ENCODE measurements at regions not wholly inside any gene's neighbourhood (a gene's known extent, or its start where the extent isn't known, plus 50 kb on each side); places are given as distances from the start of the nearest gene placed in this dataset.

GRCh38 chr3:165522386-165522785 lies 314.8 kb downstream of the BCHE start:
- Histone ChIP-seq H3K9me3 (ENCODE audit: control insufficient read depth, insufficient read depth, low read length) (no peaks in the 10 kb centered on the region), H3K4me3 (ENCODE audit: low read length) (no peak overlapping the region), H3K4me1 (ENCODE audit: control insufficient read depth, insufficient read depth, low read length) (no peaks in the 10 kb centered on the region), H3K27me3 (ENCODE audit: control insufficient read depth, insufficient read depth, low read length) (no peaks in the 10 kb centered on the region), H3K27ac (ENCODE audit: low read length) (no peak overlapping the region), H3K36me3 (ENCODE audit: control insufficient read depth, insufficient read depth, low read length) (no peaks in the 10 kb centered on the region)
- WGBS (ENCODE audit: insufficient coverage, insufficient read length): no CpG with 5 or more reads among the region's 1 CpG
- no peak for DNase-seq (ENCODE audit: low read depth, low spot score)

- no peak overlapping the region for H3K4me3 ChIP-seq (ENCODE audit: low read length)
- no peak overlapping the region for H3K27ac ChIP-seq (ENCODE audit: low read length)
- WGBS (ENCODE audit: insufficient coverage, insufficient read length): no CpG with 5 or more reads among the region's 2 CpGs
- no peaks in the 10 kb centered on the region for H3K9me3 ChIP-seq (ENCODE audit: control insufficient read depth, insufficient read depth, low read length)
- H3K27me3 ChIP-seq (ENCODE audit: control insufficient read depth, insufficient read depth, low read length): no peaks in the 10 kb centered on the region
- H3K4me1 ChIP-seq (ENCODE audit: control insufficient read depth, insufficient read depth, low read length): no peaks in the 10 kb centered on the region
- no peak for DNase-seq (ENCODE audit: low read depth, low spot score)
- no peaks in the 10 kb centered on the region for H3K36me3 ChIP-seq (ENCODE audit: control insufficient read depth, insufficient read depth, low read length)
Measured at GRCh38 chr3:165521131-165521871, 315.9 kb downstream of the BCHE start.

- Histone ChIP-seq H3K27me3 (ENCODE audit: control insufficient read depth, insufficient read depth, low read length) (no peaks in the 10 kb centered on the region), H3K9me3 (ENCODE audit: control insufficient read depth, insufficient read depth, low read length) (no peaks in the 10 kb centered on the region), H3K36me3 (ENCODE audit: control insufficient read depth, insufficient read depth, low read length) (no peaks in the 10 kb centered on the region), H3K4me1 (ENCODE audit: control insufficient read depth, insufficient read depth, low read length) (no peaks in the 10 kb centered on the region), H3K27ac (ENCODE audit: low read length) (no peak overlapping the region), H3K4me3 (ENCODE audit: low read length) (no peak overlapping the region)
- no CpG with 5 or more reads among the region's 4 CpGs for WGBS (ENCODE audit: insufficient coverage, insufficient read length)
- no peak for DNase-seq (ENCODE audit: low read depth, low spot score)
Measured at GRCh38 chr3:165519687-165520086, 317.5 kb downstream of the BCHE start.

GRCh38 chr3:165518346-165518745 lies 318.9 kb downstream of the BCHE start:
- WGBS (ENCODE audit: insufficient coverage, insufficient read length): no CpG with 5 or more reads among the region's 2 CpGs

GRCh38 chr3:165513715-165514701 lies 317.8 kb upstream of the SLITRK3 start:
- Histone ChIP-seq H3K27ac (ENCODE audit: low read length) (no peak overlapping the region), H3K9me3 (ENCODE audit: control insufficient read depth, insufficient read depth, low read length) (no peaks in the 10 kb centered on the region), H3K27me3 (ENCODE audit: control insufficient read depth, insufficient read depth, low read length) (no peaks in the 10 kb centered on the region), H3K4me1 (ENCODE audit: control insufficient read depth, insufficient read depth, low read length) (no peaks in the 10 kb centered on the region), H3K4me3 (ENCODE audit: low read length) (no peak overlapping the region), H3K36me3 (ENCODE audit: control insufficient read depth, insufficient read depth, low read length) (no peaks in the 10 kb centered on the region)
- no CpG with 5 or more reads among the region's 4 CpGs for WGBS (ENCODE audit: insufficient coverage, insufficient read length)
- DNase-seq (ENCODE audit: low read depth, low spot score): no peak

More at GRCh38 chr3:165518346-165518745, 318.9 kb downstream of the BCHE start:
- no peak overlapping the region for H3K4me3 ChIP-seq (ENCODE audit: low read length)
- H3K36me3 ChIP-seq (ENCODE audit: control insufficient read depth, insufficient read depth, low read length): no peaks in the 10 kb centered on the region
- no peaks in the 10 kb centered on the region for H3K9me3 ChIP-seq (ENCODE audit: control insufficient read depth, insufficient read depth, low read length)
- DNase-seq (ENCODE audit: low read depth, low spot score): no peak
- no peaks in the 10 kb centered on the region for H3K27me3 ChIP-seq (ENCODE audit: control insufficient read depth, insufficient read depth, low read length)
- no peaks in the 10 kb centered on the region for H3K4me1 ChIP-seq (ENCODE audit: control insufficient read depth, insufficient read depth, low read length)
- H3K27ac ChIP-seq (ENCODE audit: low read length): no peak overlapping the region

GRCh38 chr3:165507576-165507975 lies 311.4 kb upstream of the SLITRK3 start:
- no peak overlapping the region for H3K4me3 ChIP-seq (ENCODE audit: low read length)
- H3K9me3 ChIP-seq (ENCODE audit: control insufficient read depth, insufficient read depth, low read length): no peaks in the 10 kb centered on the region
- no peak overlapping the region for H3K27ac ChIP-seq (ENCODE audit: low read length)
- no peak for DNase-seq (ENCODE audit: low read depth, low spot score)
- H3K36me3 ChIP-seq (ENCODE audit: control insufficient read depth, insufficient read depth, low read length): no peaks in the 10 kb centered on the region
- H3K4me1 ChIP-seq (ENCODE audit: control insufficient read depth, insufficient read depth, low read length): no peaks in the 10 kb centered on the region
- WGBS (ENCODE audit: insufficient coverage, insufficient read length): no CpG with 5 or more reads among the region's 3 CpGs
- no peaks in the 10 kb centered on the region for H3K27me3 ChIP-seq (ENCODE audit: control insufficient read depth, insufficient read depth, low read length)

- no peak for DNase-seq (ENCODE audit: low read depth, low spot score)
- H3K27me3 ChIP-seq (ENCODE audit: control insufficient read depth, insufficient read depth, low read length): no peaks in the 10 kb centered on the region
- no peaks in the 10 kb centered on the region for H3K36me3 ChIP-seq (ENCODE audit: control insufficient read depth, insufficient read depth, low read length)
- WGBS (ENCODE audit: insufficient coverage, insufficient read length): no CpG with 5 or more reads among the region's 1 CpG
- no peak overlapping the region for H3K4me3 ChIP-seq (ENCODE audit: low read length)
- no peaks in the 10 kb centered on the region for H3K4me1 ChIP-seq (ENCODE audit: control insufficient read depth, insufficient read depth, low read length)
- no peaks in the 10 kb centered on the region for H3K9me3 ChIP-seq (ENCODE audit: control insufficient read depth, insufficient read depth, low read length)
- no peak overlapping the region for H3K27ac ChIP-seq (ENCODE audit: low read length)
Measured at GRCh38 chr3:165507060-165507459, 310.9 kb upstream of the SLITRK3 start.

GRCh38 chr3:165505657-165506056 lies 309.5 kb upstream of the SLITRK3 start:
- no peak for DNase-seq (ENCODE audit: low read depth, low spot score)
- Histone ChIP-seq H3K4me1 (ENCODE audit: control insufficient read depth, insufficient read depth, low read length) (no peaks in the 10 kb centered on the region), H3K36me3 (ENCODE audit: control insufficient read depth, insufficient read depth, low read length) (no peaks in the 10 kb centered on the region), H3K27ac (ENCODE audit: low read length) (no peak overlapping the region), H3K9me3 (ENCODE audit: control insufficient read depth, insufficient read depth, low read length) (no peaks in the 10 kb centered on the region), H3K27me3 (ENCODE audit: control insufficient read depth, insufficient read depth, low read length) (no peaks in the 10 kb centered on the region), H3K4me3 (ENCODE audit: low read length) (no peak overlapping the region)

- Histone ChIP-seq H3K9me3 (ENCODE audit: control insufficient read depth, insufficient read depth, low read length) (no peaks in the 10 kb centered on the region), H3K36me3 (ENCODE audit: control insufficient read depth, insufficient read depth, low read length) (no peaks in the 10 kb centered on the region), H3K4me3 (ENCODE audit: low read length) (no peak overlapping the region), H3K27me3 (ENCODE audit: control insufficient read depth, insufficient read depth, low read length) (no peaks in the 10 kb centered on the region), H3K4me1 (ENCODE audit: control insufficient read depth, insufficient read depth, low read length) (no peaks in the 10 kb centered on the region), H3K27ac (ENCODE audit: low read length) (no peak overlapping the region)
- no peak for DNase-seq (ENCODE audit: low read depth, low spot score)
- WGBS (ENCODE audit: insufficient coverage, insufficient read length): no CpG with 5 or more reads among the region's 1 CpG
Measured at GRCh38 chr3:165504554-165504953, 308.4 kb upstream of the SLITRK3 start.

GRCh38 chr3:165503825-165504224 lies 307.6 kb upstream of the SLITRK3 start:
- Histone ChIP-seq H3K27ac (ENCODE audit: low read length) (no peak overlapping the region), H3K9me3 (ENCODE audit: control insufficient read depth, insufficient read depth, low read length) (no peaks in the 10 kb centered on the region), H3K27me3 (ENCODE audit: control insufficient read depth, insufficient read depth, low read length) (no peaks in the 10 kb centered on the region), H3K36me3 (ENCODE audit: control insufficient read depth, insufficient read depth, low read length) (no peaks in the 10 kb centered on the region), H3K4me3 (ENCODE audit: low read length) (no peak overlapping the region), H3K4me1 (ENCODE audit: control insufficient read depth, insufficient read depth, low read length) (no peaks in the 10 kb centered on the region)
- DNase-seq (ENCODE audit: low read depth, low spot score): no peak
- no CpG with 5 or more reads among the region's 4 CpGs for WGBS (ENCODE audit: insufficient coverage, insufficient read length)
